CD4-positive, alpha-beta T cell treated with Interleukin-10 for 1 hour (primary cell): ENCODE measurements at regions not wholly inside any gene's neighbourhood (a gene's known extent, or its start where the extent isn't known, plus 50 kb on each side); places are given as distances from the start of the nearest gene placed in this dataset.
"Not testable (repeated sequence)": the region's sequence is repeated elsewhere in the genome, so short reads cannot be mapped to it uniquely, and the experiment has no call there.

Source experiments
- DNase-seq: peaks from one replicate; pipeline ENCODE4 v3.0.0-alpha.2; 2020

- no peak for DNase-seq
Observed at GRCh38 chr4:43457866-43458265, 565.4 kb downstream of the GRXCR1 start.

- no peak for DNase-seq
Observed at GRCh38 chr4:43458293-43458692, 565.8 kb downstream of the GRXCR1 start.

DNA sequence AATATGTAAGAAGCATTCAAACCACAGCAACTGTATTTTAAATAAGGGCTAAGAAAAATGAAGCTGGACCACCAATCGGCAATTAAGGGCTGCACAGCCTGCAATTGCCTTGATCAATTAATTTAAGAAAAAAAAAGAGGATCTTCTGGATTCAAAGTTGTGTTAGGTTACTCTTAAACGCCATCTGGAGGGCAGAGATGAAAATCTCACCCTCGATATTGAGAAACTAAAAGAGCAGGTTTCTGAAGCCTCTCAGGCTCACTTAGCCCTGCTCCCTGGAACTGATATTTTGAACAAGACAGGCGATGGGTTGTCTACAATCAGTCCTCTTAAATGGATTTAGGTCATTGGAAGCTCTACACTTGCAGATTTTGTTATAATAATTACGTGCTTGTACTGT lies 579.4 kb downstream of the GRXCR1 start:
- no peak for DNase-seq

DNA sequence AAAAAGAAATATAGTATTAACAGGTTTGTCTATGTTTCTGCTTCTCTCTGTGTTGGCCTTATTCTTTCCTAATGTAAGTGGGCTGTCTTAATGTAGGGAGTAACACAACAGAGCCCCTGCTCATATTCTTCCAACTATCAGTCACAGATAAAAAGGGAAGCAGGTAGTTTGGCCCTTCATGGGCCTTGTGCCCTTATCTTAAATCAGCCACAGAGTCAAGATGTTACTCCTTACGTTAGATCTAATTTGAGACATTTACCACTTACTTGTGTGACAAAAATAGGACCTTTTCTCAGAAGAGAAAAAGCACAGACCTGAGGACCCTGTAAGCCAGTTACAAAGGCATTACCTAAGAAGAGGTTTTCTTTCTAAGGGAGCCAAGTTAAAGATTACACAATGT lies 589.0 kb downstream of the GRXCR1 start:
- DNase-seq = no peak

DNA sequence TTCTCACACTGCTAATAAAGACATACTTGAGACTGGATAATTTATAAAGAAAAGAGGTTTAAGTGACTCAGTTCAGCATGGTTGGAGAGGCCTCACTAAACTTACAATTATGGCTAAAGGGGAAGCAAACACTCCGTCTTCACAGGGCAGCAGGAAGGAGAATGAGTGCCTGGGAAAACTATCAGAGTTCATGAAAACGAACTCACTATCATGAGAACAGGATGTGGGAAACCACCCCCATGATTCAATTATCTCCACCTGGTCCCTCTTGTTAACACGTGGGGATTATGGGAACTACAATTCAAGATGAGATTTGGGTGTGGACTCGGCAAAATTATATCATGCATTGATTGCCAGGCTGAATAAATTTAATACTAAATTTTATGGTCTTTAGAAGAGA lies 592.7 kb downstream of the GRXCR1 start:
- no peak for DNase-seq

DNA sequence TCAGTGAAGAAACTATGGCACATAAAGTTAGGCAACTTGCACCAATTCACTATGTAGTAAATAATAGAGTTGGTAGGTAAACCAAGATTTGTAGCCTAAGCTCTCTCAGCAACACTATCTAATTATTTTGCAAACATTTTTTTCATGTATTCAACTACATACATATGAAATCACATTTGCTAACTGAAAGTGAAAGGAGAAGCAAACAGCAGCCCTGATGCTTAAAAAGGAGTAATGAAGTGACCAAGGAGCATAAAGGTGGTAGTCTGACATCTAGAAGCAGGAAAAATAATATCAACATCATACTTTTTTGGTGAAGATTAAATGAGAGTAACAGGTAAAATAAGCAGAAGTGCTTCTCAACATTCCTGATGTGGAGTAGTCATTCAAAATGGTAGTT lies 603.7 kb downstream of the GRXCR1 start:
- DNase-seq = no peak

- no peak for DNase-seq
Observed at GRCh38 chr4:43496602-43497001, 604.1 kb downstream of the GRXCR1 start.

- DNase-seq = not testable (repeated sequence)
Observed at GRCh38 chr4:43505823-43506222, 613.3 kb downstream of the GRXCR1 start.

DNA sequence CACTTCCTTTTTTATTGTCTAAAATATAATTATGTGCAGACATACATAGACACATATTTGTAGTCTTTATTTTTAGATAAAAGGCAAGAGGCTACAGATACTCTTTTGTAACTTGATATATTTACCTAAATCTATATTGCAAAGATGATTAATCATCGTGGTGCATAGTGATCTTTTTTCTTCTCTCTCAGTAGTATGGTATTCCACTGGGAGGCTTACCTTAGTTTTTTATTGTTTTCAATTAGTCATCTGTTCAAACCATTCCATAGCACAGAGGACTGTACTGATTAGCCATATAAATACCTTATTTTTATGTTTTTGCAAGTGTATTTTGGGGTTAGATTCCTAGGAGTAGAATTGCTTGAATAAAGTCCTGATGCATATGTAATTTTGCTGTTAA lies 619.7 kb downstream of the GRXCR1 start:
- DNase-seq = no peak

DNA sequence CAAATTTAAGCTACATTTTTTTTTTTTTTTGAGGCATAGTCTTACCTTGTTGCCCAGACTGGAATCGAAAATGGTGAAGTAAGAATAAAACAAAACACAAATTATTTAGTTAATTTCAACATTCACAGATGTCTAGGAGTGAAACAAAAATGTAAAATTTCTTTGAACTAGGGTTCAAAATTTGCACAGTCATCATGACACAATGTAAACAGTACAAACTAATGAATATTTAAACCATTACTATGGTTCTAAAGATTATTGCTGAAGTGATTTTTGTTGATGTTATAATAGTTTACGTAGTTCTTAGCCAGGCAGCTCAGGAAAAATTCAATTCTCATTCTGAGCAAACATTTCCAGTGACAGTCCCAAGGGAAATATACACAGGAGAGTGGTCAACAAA lies 633.1 kb downstream of the GRXCR1 start:
- no peak for DNase-seq

GRCh38 chr4:43547561-43547960 lies 655.0 kb downstream of the GRXCR1 start:
- no peak for DNase-seq

GRCh38 chr4:43550981-43551627 lies 658.6 kb downstream of the GRXCR1 start:
- no peak for DNase-seq

DNA sequence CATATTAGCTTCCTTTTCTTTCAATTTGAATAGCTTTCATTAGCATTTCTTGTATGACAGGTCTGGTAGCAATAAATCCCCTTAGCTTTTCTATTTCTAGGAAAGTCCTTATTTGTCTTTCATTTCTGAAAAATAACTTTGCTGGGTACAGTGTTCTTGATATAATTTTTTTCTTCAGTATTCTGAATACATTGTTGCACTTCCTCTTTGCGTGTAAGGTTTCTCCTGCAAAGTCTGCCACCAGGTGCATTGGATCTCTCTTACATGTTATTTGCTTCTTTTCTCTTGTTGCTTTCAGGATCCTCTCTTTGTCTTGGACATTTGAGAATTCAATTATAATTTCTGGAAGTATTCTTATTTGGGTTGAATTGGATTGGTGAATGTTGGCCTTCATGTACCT lies 663.7 kb downstream of the GRXCR1 start:
- DNase-seq = no peak

DNA sequence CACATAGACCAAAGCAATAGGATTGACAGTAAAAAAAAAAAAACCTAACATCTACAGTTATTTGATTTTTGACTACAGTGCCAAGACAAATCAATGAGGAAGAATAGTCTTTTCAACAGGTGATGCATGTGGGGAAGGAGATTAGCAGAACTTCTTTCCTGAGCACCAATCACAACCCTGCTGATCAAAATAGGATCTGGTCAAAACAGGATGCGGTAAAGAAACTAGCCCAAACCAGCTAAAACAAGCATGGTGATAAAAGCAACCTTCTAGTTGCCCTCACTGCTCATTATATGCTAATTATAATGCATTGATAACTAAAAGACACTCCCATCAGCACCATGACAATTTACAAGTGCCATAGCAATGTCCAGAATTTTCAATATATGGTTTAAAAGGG lies 667.5 kb downstream of the GRXCR1 start:
- no peak for DNase-seq

DNA sequence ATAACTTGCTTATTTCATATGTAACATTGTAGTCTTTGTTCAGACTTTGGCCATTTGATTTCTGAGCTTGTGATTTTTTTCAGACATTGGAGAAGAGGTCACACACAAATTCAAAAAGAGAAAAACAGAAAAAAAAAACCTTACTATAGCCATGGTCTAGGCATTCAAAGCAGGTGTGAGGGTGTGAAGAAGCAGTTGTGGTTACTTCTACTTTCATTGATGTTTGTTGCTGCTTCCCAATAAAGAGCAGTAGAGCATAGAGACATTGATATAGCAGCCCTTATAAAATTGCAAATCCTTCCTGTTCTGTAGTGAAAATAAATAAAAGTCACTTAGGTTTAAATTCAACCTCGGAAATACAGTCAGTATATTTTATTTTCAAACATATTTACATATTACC lies 671.6 kb downstream of the GRXCR1 start:
- DNase-seq = no peak

GRCh38 chr4:43564591-43564990 lies 672.1 kb downstream of the GRXCR1 start:
- no peak for DNase-seq

DNA sequence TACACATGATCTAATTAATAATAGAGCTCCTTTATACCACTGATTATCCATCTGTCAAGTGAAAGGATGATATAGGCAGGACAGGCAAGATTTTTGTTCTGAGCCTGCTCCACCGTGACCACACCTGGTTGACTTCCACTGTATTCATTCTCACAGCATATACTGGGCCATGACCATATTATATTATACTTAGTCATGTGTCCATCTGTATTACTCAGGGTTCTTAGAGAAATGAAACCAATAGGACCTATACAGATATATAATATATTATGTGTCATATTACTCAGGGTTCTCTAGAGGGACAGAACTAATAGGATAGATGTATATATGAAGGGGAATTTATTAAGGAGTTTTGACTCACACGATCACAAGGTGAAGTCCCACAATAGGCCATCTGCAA lies 675.1 kb downstream of the GRXCR1 start:
- no peak for DNase-seq

DNA sequence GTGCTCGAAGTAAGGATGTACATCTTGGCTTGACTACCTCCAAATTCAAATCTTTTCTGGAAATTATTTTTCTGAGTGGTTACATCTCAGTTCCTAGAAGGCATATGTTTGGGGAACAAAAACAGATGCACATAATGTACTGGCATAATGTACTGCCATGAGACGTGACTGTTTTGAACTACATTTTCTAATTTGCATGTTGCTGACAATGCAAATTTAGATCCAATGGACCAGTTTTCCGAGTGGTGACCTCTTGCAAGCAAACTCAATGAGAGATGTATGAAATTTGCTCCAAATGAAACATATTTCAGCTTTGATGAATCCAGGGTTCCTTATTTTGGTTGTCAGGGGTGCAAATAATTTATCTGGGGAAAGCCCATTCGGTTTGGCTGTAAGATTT lies 694.3 kb downstream of the GRXCR1 start:
- DNase-seq = no peak

DNA sequence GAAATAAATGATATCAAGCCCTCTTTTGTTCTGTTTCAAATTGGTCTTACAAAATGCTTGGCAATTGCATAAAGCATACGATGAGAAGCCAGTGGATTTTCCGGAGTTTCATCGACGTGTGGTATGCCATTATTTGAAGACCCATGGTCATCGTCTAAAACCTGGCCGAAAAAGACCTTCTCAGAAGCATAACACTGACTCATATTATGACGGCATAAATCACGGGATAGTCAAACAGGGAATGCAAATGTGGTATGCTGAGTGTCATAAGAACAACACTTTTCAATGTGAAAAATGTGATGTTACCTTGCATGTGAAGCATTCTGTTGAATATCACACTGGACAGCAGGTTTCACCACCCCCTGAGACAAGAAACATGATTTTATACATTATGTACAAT lies 695.2 kb downstream of the GRXCR1 start:
- no peak for DNase-seq

- DNase-seq = no peak
Observed at GRCh38 chr4:43607400-43607799, 714.9 kb downstream of the GRXCR1 start.

- DNase-seq = no peak
Observed at GRCh38 chr4:43607827-43608461, 715.4 kb downstream of the GRXCR1 start.

- no peak for DNase-seq
Observed at GRCh38 chr4:43619219-43619618, 726.7 kb downstream of the GRXCR1 start.

DNA sequence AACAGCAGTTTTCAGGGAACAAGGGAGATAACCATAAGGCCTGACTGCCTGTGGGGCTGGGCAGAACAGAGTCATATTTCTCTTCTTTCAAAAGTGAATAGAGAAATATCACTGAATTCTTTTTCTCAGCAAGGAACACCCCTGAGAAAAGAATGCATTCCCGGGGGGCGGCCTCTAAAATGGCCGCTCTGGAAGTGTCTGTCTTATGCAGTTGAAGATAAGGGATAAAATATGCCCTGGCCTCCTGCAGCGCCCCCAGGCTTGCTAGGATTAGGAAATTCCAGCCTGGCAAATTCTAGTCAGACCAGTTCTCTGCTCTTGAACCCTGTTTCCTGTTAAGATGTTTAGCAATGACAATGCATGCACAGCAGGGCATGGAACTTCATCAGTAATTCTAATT lies 745.4 kb downstream of the GRXCR1 start:
- DNase-seq = not testable (repeated sequence)

- no peak for DNase-seq
Observed at GRCh38 chr4:43651991-43652390, 759.5 kb downstream of the GRXCR1 start.

DNA sequence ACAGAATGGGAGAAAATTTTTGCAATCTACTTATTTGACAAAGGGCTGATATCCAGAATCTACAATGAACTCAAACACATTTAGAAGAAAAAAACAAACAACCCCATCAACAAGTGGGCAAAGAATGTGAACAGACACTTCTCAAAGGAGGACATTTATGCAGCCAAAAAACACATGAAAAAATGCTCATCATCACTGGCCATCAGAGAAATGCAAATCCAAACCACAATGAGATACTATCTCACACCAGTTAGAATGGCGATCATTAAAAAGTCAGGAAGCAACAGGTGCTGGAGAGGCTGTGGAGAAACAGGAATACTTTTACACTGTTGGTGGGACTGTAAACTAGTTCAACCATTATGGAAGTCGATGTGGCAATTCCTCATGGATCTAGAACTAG lies 767.0 kb downstream of the GRXCR1 start:
- not testable (repeated sequence) for DNase-seq
